CD4-positive, alpha-beta T cell (primary cell): ENCODE measurements at regions not wholly inside any gene's neighbourhood (a gene's known extent, or its start where the extent isn't known, plus 50 kb on each side); places are given as distances from the start of the nearest gene placed in this dataset.

Experiments used
- ATAC-seq: fragments of 200-7000 bp; cut with Tn5 transposase; one replicate; pipeline ENCODE4 v1.10.0; 2022; ENCODE audit warnings: mild to moderate bottlenecking; ENCODE audit not compliant: poor library complexity
- CTCF ChIA-PET: fragments of 350-600 bp; sonication (Branson Sonifier 250); formaldehyde crosslinking; loops from one replicate; lab custom pipeline; 2021; ENCODE audit warnings: antibody characterized with exemption, inconsistent platforms; lab: Charles Lee
- POLR2A ChIA-PET: fragments of 350-600 bp; sonication (Branson Sonifier 250); formaldehyde crosslinking; loops from one replicate; lab custom pipeline; 2021; ENCODE audit warnings: antibody characterized with exemption, inconsistent platforms; lab: Charles Lee
- DNase-seq, 14 experiments: peaks; one replicate each; pipeline ENCODE4 v3.0.0-alpha.2; 2013 to 2020; ENCODE audit warnings: mixed read lengths in 2 of 14
- H3K27ac ChIP-seq, 2 donors: one replicate each; pipeline versions ENCODE4 v1.5.1 to v1.7.0; 2013; ENCODE audit warnings: low read length in 2 of 2, low read depth in 1 of 2, mild to moderate bottlenecking in 1 of 2
- H3K27me3 ChIP-seq, 2 experiments: 1 replicate in 1 of 2; 2 replicates in 1 of 2; pipeline versions ENCODE4 v1.6.1 to v1.7.0; 2013; ENCODE audit warnings: low read length in 2 of 2, control low read depth in 1 of 2, mild to moderate bottlenecking in 1 of 2, moderate library complexity in 1 of 2; ENCODE audit not compliant: insufficient read depth in 2 of 2, control insufficient read depth in 1 of 2
- H3K36me3 ChIP-seq: one replicate; pipeline ENCODE4 v1.6.1; 2013; ENCODE audit warnings: low read length, control low read depth; ENCODE audit not compliant: insufficient read depth
- H3K4me1 ChIP-seq: one replicate; pipeline ENCODE4 v1.6.1; 2013; ENCODE audit warnings: low read length, control low read depth; ENCODE audit not compliant: insufficient read depth
- H3K4me3 ChIP-seq: one replicate; pipeline ENCODE4 v1.5.1; 2013; ENCODE audit warnings: mild to moderate bottlenecking, low read length, moderate library complexity
- H3K9me3 ChIP-seq, 2 experiments: 1 replicate in 1 of 2; 2 replicates in 1 of 2; pipeline versions ENCODE4 v1.6.1 to v1.7.0; 2013; ENCODE audit warnings: low read length in 2 of 2, mild to moderate bottlenecking in 2 of 2, control low read depth in 1 of 2, moderate library complexity in 1 of 2; ENCODE audit not compliant: control insufficient read depth in 1 of 2, insufficient read depth in 1 of 2
- H3K27ac Mint-ChIP-seq: one replicate; pipeline ENCODE4 v1.8.0; 2020; ENCODE audit warnings: mixed read lengths
- H3K27me3 Mint-ChIP-seq: one replicate; pipeline ENCODE4 v1.8.0; 2021; ENCODE audit warnings: mixed read lengths
- H3K36me3 Mint-ChIP-seq: one replicate; pipeline ENCODE4 v1.8.0; 2021; ENCODE audit warnings: low read depth, mixed read lengths
- H3K4me1 Mint-ChIP-seq: one replicate; pipeline ENCODE4 v1.8.0; 2021; ENCODE audit warnings: low read depth, mixed read lengths
- H3K4me3 Mint-ChIP-seq: one replicate; pipeline ENCODE4 v1.8.0; 2020; ENCODE audit warnings: mild to moderate bottlenecking, mixed read lengths
- H3K9me3 Mint-ChIP-seq: one replicate; pipeline ENCODE4 v1.8.0; 2020; ENCODE audit warnings: mixed read lengths
- intact Hi-C, 2 experiments: fragments of 100-400 bp; cut with DNase I in 1 of 2; cut with micrococcal nuclease in 1 of 2; formaldehyde crosslinking; loops; one replicate each; pipeline versions ENCODE4 v1.15.1 to v1.9.0; 2023 to 2025; cut with DNase I, micrococcal nuclease
- TF ChIP-seq, protein P1 (sequence below): fragments of 200-600 bp; IDR thresholded peaks from one replicate; pipeline ENCODE4 v1.8.0; 2022; ENCODE audit warnings: antibody characterized with exemption, mild to moderate bottlenecking

DNA sequence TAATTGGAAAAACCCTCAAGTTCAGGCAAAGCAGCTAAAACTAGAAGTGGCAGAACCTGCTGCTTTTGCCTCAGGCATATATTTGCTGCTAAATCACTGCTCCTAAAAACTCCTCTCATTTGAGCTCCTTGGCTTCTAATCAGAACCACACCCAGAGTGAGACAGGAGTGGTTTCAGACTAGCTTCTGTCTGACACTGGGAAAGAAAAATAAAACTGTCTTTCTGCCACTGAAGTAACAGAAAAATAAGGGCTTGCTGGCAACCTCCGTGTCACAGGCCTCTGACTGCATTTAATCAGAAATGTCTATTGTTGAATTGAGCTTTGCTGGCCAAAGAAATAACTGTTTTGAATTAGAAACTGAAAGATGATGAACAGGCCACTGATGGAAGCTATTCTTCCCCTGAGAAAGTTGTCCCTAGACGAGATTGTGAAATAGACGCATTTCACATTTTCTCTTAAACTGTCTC, 52.1 kb upstream of the RAP2C start:
- H3K27me3 Mint-ChIP-seq = no peaks in the 10 kb centered on the region
- TF ChIP-seq, protein P1, sequence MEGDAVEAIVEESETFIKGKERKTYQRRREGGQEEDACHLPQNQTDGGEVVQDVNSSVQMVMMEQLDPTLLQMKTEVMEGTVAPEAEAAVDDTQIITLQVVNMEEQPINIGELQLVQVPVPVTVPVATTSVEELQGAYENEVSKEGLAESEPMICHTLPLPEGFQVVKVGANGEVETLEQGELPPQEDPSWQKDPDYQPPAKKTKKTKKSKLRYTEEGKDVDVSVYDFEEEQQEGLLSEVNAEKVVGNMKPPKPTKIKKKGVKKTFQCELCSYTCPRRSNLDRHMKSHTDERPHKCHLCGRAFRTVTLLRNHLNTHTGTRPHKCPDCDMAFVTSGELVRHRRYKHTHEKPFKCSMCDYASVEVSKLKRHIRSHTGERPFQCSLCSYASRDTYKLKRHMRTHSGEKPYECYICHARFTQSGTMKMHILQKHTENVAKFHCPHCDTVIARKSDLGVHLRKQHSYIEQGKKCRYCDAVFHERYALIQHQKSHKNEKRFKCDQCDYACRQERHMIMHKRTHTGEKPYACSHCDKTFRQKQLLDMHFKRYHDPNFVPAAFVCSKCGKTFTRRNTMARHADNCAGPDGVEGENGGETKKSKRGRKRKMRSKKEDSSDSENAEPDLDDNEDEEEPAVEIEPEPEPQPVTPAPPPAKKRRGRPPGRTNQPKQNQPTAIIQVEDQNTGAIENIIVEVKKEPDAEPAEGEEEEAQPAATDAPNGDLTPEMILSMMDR = no peak

GRCh38 chrX:132270699-132271098, 51.5 kb upstream of the RAP2C start:
- H3K27me3 ChIP-seq = no peaks in the 10 kb centered on the region
- Mint-ChIP-seq H3K4me1 (no peaks in the 10 kb centered on the region), H3K27ac (no peak overlapping the region), H3K4me3 (no peak overlapping the region), H3K9me3 (no peaks in the 10 kb centered on the region), H3K36me3 (no peaks in the 10 kb centered on the region), H3K27me3 (no peaks in the 10 kb centered on the region)
- intact Hi-C loops = no loop called here
- ATAC-seq = no peak
- no peaks in the 10 kb centered on the region for H3K4me1 ChIP-seq
- DNase-seq = no peak
- TF ChIP-seq, protein P1 = no peak
- H3K4me3 ChIP-seq = no peak overlapping the region
- POLR2A ChIA-PET = no interaction called here
- no peaks in the 10 kb centered on the region for H3K36me3 ChIP-seq
- CTCF ChIA-PET = no interaction called here
- no peak overlapping the region for H3K27ac ChIP-seq
- no peaks in the 10 kb centered on the region for H3K9me3 ChIP-seq

More for the DNA sequence above, 52.1 kb upstream of the RAP2C start:
- Mint-ChIP-seq H3K4me3 (no peak overlapping the region), H3K27ac (no peak overlapping the region), H3K9me3 (no peaks in the 10 kb centered on the region), H3K4me1 (no peaks in the 10 kb centered on the region), H3K36me3 (no peaks in the 10 kb centered on the region)
- ChIA-PET CTCF (no interaction called here), POLR2A (no interaction called here)
- no peak overlapping the region for H3K27ac ChIP-seq
- DNase-seq = no peak
- no peaks in the 10 kb centered on the region for H3K36me3 ChIP-seq
- no peaks in the 10 kb centered on the region for H3K27me3 ChIP-seq
- intact Hi-C loops = no loop called here
- no peaks in the 10 kb centered on the region for H3K4me1 ChIP-seq
- no peak overlapping the region for H3K4me3 ChIP-seq
- ATAC-seq = no peak
- H3K9me3 ChIP-seq = no peaks in the 10 kb centered on the region

- H3K36me3 ChIP-seq = no peaks in the 10 kb centered on the region
- Mint-ChIP-seq H3K36me3 (no peaks in the 10 kb centered on the region), H3K4me3 (no peak overlapping the region), H3K27me3 (no peaks in the 10 kb centered on the region), H3K9me3 (no peaks in the 10 kb centered on the region), H3K27ac (no peak overlapping the region), H3K4me1 (no peaks in the 10 kb centered on the region)
- no peaks in the 10 kb centered on the region for H3K9me3 ChIP-seq
- H3K27ac ChIP-seq = no peak overlapping the region
- intact Hi-C loops = no loop called here
- no peaks in the 10 kb centered on the region for H3K27me3 ChIP-seq
- POLR2A ChIA-PET = no interaction called here
- CTCF ChIA-PET = no interaction called here
- ATAC-seq (no peak), DNase-seq (no peak)
- H3K4me1 ChIP-seq = no peaks in the 10 kb centered on the region
- TF ChIP-seq, protein P1 = no peak
- H3K4me3 ChIP-seq = no peak overlapping the region
These were observed 50.8 kb upstream of the RAP2C start for GRCh38 chrX:132270021-132270420.
